ENCODE measurements at regions not wholly inside any gene's neighbourhood (a gene's known extent, or its start where the extent isn't known, plus 50 kb on each side); places are given as distances from the start of the nearest gene placed in this dataset.

DNA sequence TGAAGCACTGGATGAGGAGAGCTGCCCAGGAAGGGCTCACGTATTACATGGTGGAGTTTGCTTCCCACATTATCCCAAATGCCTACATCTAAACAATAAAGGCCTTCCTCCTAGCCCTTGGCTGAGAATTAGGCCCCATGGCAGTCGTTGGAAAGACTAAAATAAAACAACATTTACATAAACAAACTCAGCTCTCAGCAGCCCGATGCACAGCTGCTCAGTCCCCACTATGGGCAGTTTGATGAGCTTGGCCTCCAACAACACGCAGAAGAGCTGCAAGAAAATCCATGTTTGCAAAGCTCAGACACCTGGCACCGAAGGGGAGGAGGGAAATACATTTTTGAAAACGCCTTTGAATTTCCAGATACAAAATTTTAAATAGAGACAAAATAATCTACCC is 352.4 kb downstream of the EIPR1 start:
- no peaks in the 10 kb centered on the region for H3K36me3 ChIP-seq
- no peaks in the 10 kb centered on the region for H3K4me1 ChIP-seq
- TF ChIP-seq CTCF (IDR thresholded peaks at IDR 0.05), result no peak
- intact Hi-C loops (cut with DNase I), result no loop called here
- DNase-seq, result no peak
- H3K27me3 ChIP-seq, result no peaks in the 10 kb centered on the region
- H3K27ac ChIP-seq, result no peak overlapping the region
- ATAC-seq, result no peak
- no peak overlapping the region for H3K4me3 ChIP-seq
- no peaks in the 10 kb centered on the region for H3K9me3 ChIP-seq

GRCh38 chr2:3024401-3024935 is 353.1 kb downstream of the EIPR1 start:
- no peaks in the 10 kb centered on the region for H3K27me3 ChIP-seq
- H3K4me3 ChIP-seq, result no peak overlapping the region
- intact Hi-C loops (cut with DNase I), result no loop called here
- H3K9me3 ChIP-seq, result no peaks in the 10 kb centered on the region
- no peak for TF ChIP-seq CTCF (IDR thresholded peaks at IDR 0.05)
- no peaks in the 10 kb centered on the region for H3K36me3 ChIP-seq
- H3K27ac ChIP-seq, result no peak overlapping the region
- no peaks in the 10 kb centered on the region for H3K4me1 ChIP-seq
- DNase-seq (no peak), ATAC-seq (no peak)

DNA sequence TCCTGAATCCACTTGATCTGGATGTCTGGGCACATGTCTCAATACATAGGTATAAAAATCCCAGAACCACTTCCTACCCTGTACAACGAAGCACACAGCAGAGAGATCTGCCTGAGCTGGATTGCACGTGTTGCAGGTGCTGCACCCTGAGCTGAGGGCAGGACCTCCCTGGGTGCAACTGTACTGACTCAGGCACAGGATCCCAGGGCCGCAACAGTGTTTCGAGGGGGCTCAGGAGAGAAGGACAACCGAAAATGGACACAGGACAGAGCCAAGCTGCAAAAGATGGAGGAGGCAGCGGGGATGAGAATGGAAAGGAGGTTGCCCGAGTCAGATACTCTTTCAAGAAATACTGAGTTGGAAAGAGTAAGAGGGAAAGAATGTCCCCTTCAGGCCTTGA is 354.1 kb downstream of the EIPR1 start:
- no peak for TF ChIP-seq CTCF (IDR thresholded peaks at IDR 0.05)
- no peaks in the 10 kb centered on the region for H3K9me3 ChIP-seq
- H3K4me3 ChIP-seq, result no peak overlapping the region
- DNase-seq, result no peak
- H3K36me3 ChIP-seq, result no peaks in the 10 kb centered on the region
- no peak for ATAC-seq
- intact Hi-C loops (cut with DNase I), result no loop called here
- H3K4me1 ChIP-seq, result no peaks in the 10 kb centered on the region
- no peak overlapping the region for H3K27ac ChIP-seq
- no peaks in the 10 kb centered on the region for H3K27me3 ChIP-seq

- no peak for TF ChIP-seq CTCF (IDR thresholded peaks at IDR 0.05)
- intact Hi-C loops (cut with DNase I), result no loop called here
- H3K27ac ChIP-seq, result no peak overlapping the region
- no peaks in the 10 kb centered on the region for H3K27me3 ChIP-seq
- H3K9me3 ChIP-seq, result no peaks in the 10 kb centered on the region
- no peaks in the 10 kb centered on the region for H3K36me3 ChIP-seq
- no peak for DNase-seq
- no peaks in the 10 kb centered on the region for H3K4me1 ChIP-seq
- no peak overlapping the region for H3K4me3 ChIP-seq
- no peak for ATAC-seq
Measured at GRCh38 chr2:3022841-3023372, 354.7 kb downstream of the EIPR1 start.

DNA sequence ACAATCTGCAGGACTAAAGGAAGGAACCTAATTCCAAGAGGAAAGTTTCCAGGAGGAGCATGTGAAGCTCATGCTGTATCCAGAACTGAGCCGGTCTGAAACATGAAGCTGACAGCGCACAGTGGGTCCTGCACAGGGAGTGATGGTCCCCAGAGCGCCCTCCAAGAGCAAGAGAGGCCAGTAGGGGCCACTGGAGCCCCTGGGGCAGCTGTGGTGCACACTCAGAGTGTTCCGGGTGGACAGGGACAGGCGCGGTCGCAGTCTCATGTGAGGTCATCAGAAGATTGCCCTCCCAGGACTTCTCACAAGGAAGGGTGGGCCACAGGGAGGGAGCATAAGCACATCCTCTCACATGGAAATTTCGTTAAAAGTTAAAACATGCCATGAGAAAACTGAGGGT is 355.9 kb downstream of the EIPR1 start:
- no peak overlapping the region for H3K4me3 ChIP-seq
- peaks cover 7% of the 10 kb centered on the region for H3K9me3 ChIP-seq
- no peaks in the 10 kb centered on the region for H3K4me1 ChIP-seq
- no peaks in the 10 kb centered on the region for H3K27me3 ChIP-seq
- no peak for TF ChIP-seq CTCF (IDR thresholded peaks at IDR 0.05)
- ATAC-seq (no peak), DNase-seq (no peak)
- no peak overlapping the region for H3K27ac ChIP-seq
- intact Hi-C loops (cut with DNase I), result no loop called here
- H3K36me3 ChIP-seq, result no peaks in the 10 kb centered on the region

- intact Hi-C loops (cut with DNase I), result no loop called here
- DNase-seq (no peak), ATAC-seq (no peak)
Measured at GRCh38 chr2:3010001-3010400, 367.6 kb downstream of the EIPR1 start.

More at GRCh38 chr2:3010001-3010400, 367.6 kb downstream of the EIPR1 start:
- Histone ChIP-seq H3K27me3 (peaks cover 7% of the 10 kb centered on the region), H3K27ac (no peak overlapping the region), H3K4me3 (no peak overlapping the region), H3K4me1 (no peaks in the 10 kb centered on the region), H3K36me3 (no peaks in the 10 kb centered on the region), H3K9me3 (peaks cover 5% of the 10 kb centered on the region)
- TF ChIP-seq CTCF (IDR thresholded peaks at IDR 0.05), result no peak

Data from upper lobe of right lung (tissue), 1 donor.